Calu3 (cell line): ENCODE measurements at regions not wholly inside any gene's neighbourhood (a gene's known extent, or its start where the extent isn't known, plus 50 kb on each side); places are given as distances from the start of the nearest gene placed in this dataset.

Source experiments
- BruUV-seq: library from RNA; stranded (reverse); fragments of 400-500 nt; replicated peaks from 2 replicates; lab custom pipeline; 2021; lab: Mats Ljungman, UMichigan
- CTCF ChIA-PET: fragments of 300-600 bp; sonication (Branson Sonifier 250); formaldehyde crosslinking; loops from one replicate; lab custom pipeline; 2022; ENCODE audit warnings: antibody characterized with exemption; lab: Charles Lee
- DNase-seq: peaks from one replicate; pipeline ENCODE4 v3.0.0; 2022
- H3K27ac Mint-ChIP-seq: one replicate; pipeline ENCODE4 v1.8.0; 2022; ENCODE audit warnings: mixed read lengths; ENCODE audit not compliant: unreplicated experiment
- H3K27me3 Mint-ChIP-seq: one replicate; pipeline ENCODE4 v1.8.0; 2022; ENCODE audit warnings: mixed read lengths; ENCODE audit not compliant: unreplicated experiment
- H3K36me3 Mint-ChIP-seq: one replicate; pipeline ENCODE4 v1.8.0; 2022; ENCODE audit warnings: mild to moderate bottlenecking, moderate library complexity, mixed read lengths; ENCODE audit not compliant: insufficient read depth, unreplicated experiment
- H3K4me1 Mint-ChIP-seq: one replicate; pipeline ENCODE4 v1.8.0; 2022; ENCODE audit warnings: mild to moderate bottlenecking, low read depth, mixed read lengths; ENCODE audit not compliant: unreplicated experiment
- H3K4me3 Mint-ChIP-seq: one replicate; pipeline ENCODE4 v1.8.0; 2022; ENCODE audit warnings: mild to moderate bottlenecking, low read depth, moderate library complexity, mixed read lengths; ENCODE audit not compliant: unreplicated experiment
- H3K9me3 Mint-ChIP-seq: one replicate; pipeline ENCODE4 v1.8.0; 2022; ENCODE audit warnings: low read depth, mixed read lengths; ENCODE audit not compliant: unreplicated experiment
- intact Hi-C: fragments of 100-400 bp; cut with micrococcal nuclease; formaldehyde crosslinking; loops from one replicate; pipeline ENCODE4 v1.10.0; 2022; ENCODE audit not compliant: unreplicated experiment
- TF ChIP-seq, protein P1 (sequence below): fragments of 200-600 bp; IDR thresholded peaks from one replicate; pipeline ENCODE4 v1.8.0; 2022; ENCODE audit warnings: antibody characterized with exemption; ENCODE audit not compliant: unreplicated experiment

DNA sequence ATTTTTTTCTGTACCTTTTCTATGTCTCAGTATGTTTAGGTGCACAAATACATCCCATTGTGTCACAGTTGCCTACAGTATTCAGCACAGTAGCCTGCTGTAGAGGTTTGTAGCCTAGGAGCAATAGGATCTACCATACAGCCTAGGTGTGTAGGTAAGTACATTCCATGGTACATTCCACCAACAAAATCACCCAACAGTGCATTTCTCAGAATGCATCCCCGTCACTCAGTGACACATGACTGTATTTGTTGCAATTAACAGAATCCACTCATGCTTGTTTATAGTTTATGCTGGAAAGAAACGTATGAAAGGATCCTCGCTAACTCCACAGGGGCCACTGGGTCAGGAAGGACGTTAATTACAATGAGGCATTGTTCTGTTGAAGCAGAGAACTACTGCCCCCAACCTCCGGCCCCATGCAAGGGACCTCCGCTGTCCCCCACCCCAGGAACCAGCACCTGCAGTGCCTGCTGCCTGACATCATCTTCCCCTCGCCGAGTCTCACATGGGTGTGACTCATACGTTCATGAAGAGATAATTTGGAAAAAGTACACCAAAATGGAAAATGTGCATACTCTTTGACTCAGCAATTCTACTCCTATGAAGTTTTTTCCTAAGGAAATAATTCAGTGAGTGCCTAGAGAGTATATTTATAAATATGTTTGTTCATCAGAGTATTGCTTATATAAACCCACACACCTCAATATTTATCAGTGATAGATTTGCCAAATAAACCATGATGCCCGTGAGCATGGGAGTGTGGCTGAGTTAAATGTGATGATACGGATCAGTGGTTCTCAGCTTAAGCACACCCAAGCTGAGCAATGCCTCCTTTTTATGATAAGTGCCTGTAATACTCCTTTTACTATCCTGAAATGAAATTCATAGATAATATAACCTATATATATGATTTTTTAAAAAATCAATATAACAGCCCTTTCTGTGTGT, 156.4 kb upstream of the ECI2 start:
- H3K36me3 Mint-ChIP-seq = no peaks in the 10 kb centered on the region
- no TSS peak for BruUV-seq
- intact Hi-C loops = no loop called here
- H3K4me3 Mint-ChIP-seq = no peak overlapping the region
- CTCF ChIA-PET = interaction anchor here (0.6 kb wide), 1 partner anchor 10 kb away, joined by 3 read pairs; no protein-coding TSS in a partner anchor
- H3K9me3 Mint-ChIP-seq = peaks cover 2% of the 10 kb centered on the region
- H3K27me3 Mint-ChIP-seq = peaks cover 16% of the 10 kb centered on the region
- no peak overlapping the region for H3K27ac Mint-ChIP-seq
- H3K4me1 Mint-ChIP-seq = no peaks in the 10 kb centered on the region
- TF ChIP-seq, protein P1, sequence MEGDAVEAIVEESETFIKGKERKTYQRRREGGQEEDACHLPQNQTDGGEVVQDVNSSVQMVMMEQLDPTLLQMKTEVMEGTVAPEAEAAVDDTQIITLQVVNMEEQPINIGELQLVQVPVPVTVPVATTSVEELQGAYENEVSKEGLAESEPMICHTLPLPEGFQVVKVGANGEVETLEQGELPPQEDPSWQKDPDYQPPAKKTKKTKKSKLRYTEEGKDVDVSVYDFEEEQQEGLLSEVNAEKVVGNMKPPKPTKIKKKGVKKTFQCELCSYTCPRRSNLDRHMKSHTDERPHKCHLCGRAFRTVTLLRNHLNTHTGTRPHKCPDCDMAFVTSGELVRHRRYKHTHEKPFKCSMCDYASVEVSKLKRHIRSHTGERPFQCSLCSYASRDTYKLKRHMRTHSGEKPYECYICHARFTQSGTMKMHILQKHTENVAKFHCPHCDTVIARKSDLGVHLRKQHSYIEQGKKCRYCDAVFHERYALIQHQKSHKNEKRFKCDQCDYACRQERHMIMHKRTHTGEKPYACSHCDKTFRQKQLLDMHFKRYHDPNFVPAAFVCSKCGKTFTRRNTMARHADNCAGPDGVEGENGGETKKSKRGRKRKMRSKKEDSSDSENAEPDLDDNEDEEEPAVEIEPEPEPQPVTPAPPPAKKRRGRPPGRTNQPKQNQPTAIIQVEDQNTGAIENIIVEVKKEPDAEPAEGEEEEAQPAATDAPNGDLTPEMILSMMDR = no peak
- peak; percentile 12 for DNase-seq

DNA sequence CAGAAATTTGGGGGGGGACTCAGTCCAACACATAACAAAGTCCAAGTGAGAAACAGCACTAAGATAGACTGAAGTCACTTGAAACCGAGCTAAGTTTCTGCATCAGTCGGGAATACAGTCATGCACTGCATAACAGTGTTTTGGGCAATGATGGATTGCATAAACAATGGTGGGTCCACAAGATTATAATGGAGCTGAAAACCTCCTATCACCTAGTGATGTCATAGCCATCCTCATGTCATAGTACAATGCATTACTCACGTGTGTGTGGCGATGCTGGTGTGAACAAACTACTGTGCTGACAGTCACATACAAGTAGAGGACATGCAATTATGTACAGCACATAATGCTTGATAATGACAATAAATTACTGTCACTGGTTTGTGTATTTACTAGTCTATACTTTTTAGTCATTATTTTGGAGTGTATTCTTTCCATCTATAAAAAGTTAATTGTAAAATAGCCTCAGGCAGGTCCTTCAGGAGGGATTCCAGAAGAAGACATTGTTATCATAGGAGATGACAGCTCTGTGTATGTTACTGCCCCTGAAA, 154.5 kb upstream of the ECI2 start:
- TF ChIP-seq, protein P1 = no peak
- no TSS peak for BruUV-seq
- Mint-ChIP-seq H3K27me3 (peaks cover 27% of the 10 kb centered on the region), H3K9me3 (peaks cover 2% of the 10 kb centered on the region), H3K4me1 (no peaks in the 10 kb centered on the region), H3K4me3 (no peak overlapping the region), H3K27ac (no peak overlapping the region), H3K36me3 (no peaks in the 10 kb centered on the region)
- intact Hi-C loops = no loop called here
- no peak for DNase-seq
- CTCF ChIA-PET = interaction anchor here (1.0 kb wide), 1 partner anchor 9 kb away, joined by 4 read pairs; no protein-coding TSS in a partner anchor

GRCh38 chr6:4287811-4288244, 152.5 kb upstream of the ECI2 start:
- TF ChIP-seq, protein P1 = no peak
- Mint-ChIP-seq H3K27ac (no peak overlapping the region), H3K4me1 (no peaks in the 10 kb centered on the region), H3K4me3 (no peak overlapping the region), H3K9me3 (peaks cover 2% of the 10 kb centered on the region), H3K27me3 (peaks cover 27% of the 10 kb centered on the region), H3K36me3 (no peaks in the 10 kb centered on the region)
- no peak for DNase-seq
- CTCF ChIA-PET = no interaction called here
- intact Hi-C loops = no loop called here
- no TSS peak for BruUV-seq

- BruUV-seq = no TSS peak
- Mint-ChIP-seq H3K36me3 (no peaks in the 10 kb centered on the region), H3K4me3 (no peak overlapping the region), H3K27ac (no peak overlapping the region), H3K9me3 (peaks cover 2% of the 10 kb centered on the region), H3K4me1 (peaks cover under 1% of the 10 kb centered on the region), H3K27me3 (peaks cover 29% of the 10 kb centered on the region)
- TF ChIP-seq, protein P1 = no peak
- intact Hi-C loops = no loop called here
- CTCF ChIA-PET = no interaction called here
- DNase-seq = no peak
Measured at GRCh38 chr6:4287372-4287771, 152.0 kb upstream of the ECI2 start.
